Right cardiac atrium (tissue), 5 donors: ENCODE measurements at regions not wholly inside any gene's neighbourhood (a gene's known extent, or its start where the extent isn't known, plus 50 kb on each side); places are given as distances from the start of the nearest gene placed in this dataset.
A peak's percentile ranks its signal among the peaks of the same experiment; 100 is the strongest.

Experiments
- ATAC-seq, 2 donors: fragments of 200-7000 bp; cut with Tn5 transposase; one replicate each; pipeline versions ENCODE4 v1.8.0 to v1.9.1; 2020; ENCODE audit warnings: moderate library complexity in 2 of 2, mild to moderate bottlenecking in 1 of 2
- DNase-seq, 3 donors: peaks; one replicate each; pipeline ENCODE4 v3.0.0-alpha.2; 2020
- H3K27ac ChIP-seq: one replicate; pipeline ENCODE4 v1.5.1; 2013; ENCODE audit warnings: mild to moderate bottlenecking, low read length, control low read depth, moderate library complexity
- H3K27me3 ChIP-seq: one replicate; pipeline ENCODE4 v1.6.1; 2013; ENCODE audit not compliant: control insufficient read depth, insufficient read depth
- H3K4me1 ChIP-seq: one replicate; pipeline ENCODE4 v1.6.1; 2013; ENCODE audit warnings: low read length; ENCODE audit not compliant: control insufficient read depth, insufficient read depth
- H3K4me3 ChIP-seq: one replicate; pipeline ENCODE4 v1.5.1; 2013; ENCODE audit warnings: low read length, control low read depth
- H3K9me3 ChIP-seq: one replicate; pipeline ENCODE4 v1.6.1; 2013; ENCODE audit warnings: low read length; ENCODE audit not compliant: control insufficient read depth
- WGBS: extraction: QIAGEN DNeasy Blood & Tissue Kit; methylation state at CpG from one replicate; pipeline ENCODE4 v1.1.7; 2013; 5-methylcytosine and 5-hydroxymethylcytosine counted together
- intact Hi-C, 4 donors: fragments of 100-400 bp; cut with DNase I; formaldehyde crosslinking; loops; one replicate each; pipeline versions ENCODE4 v1.11.0 to v1.14.0; 2022 to 2023
- donor health status: healthy with polysubstance abuse.
- donor health status: DM: no; HTN: yes; CAD: no.
- donor health status: DM: no; HTN: no; CAD: no.
- donor health status: DM: no; HTN: yes; CAD: no; lungs with severe emphysema.
- donor health status: DM: yes; HTN: yes; CAD: no.

DNA sequence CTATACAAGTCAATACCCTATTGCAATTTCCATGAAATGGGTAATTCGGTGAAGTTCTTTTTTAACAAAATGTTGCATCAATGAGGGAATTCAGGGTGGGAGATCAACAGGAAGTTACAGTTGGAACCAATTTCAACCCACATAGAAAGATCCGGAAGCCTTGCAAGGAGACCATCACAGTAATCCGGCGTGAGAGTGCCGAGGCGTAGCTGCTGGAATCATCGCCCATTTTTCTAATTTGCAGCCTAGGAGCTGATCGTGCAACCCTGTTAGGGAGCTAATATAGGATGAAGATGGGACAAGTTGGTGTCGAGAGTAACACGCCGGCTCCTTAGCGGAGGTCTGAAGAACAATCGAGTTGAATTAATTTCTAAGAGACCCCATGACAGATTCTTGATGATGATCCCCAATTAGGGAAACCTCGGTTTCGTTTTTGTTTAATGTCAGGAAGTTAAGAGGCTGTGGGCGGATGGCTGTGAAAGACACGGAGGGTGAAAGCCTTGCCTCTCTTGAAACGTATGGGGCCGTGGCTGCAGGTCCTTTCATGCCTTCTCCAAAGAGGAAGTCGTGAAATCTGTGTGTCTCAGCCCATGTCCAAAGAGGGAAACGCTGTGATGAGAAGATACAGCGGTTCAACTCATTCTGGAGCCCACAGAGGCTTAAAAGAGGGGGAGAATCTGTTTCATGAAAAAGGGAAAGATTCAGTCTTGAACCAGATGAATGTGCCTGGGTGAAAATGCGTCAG, 51.2 kb upstream of the CARD11 start:
- DNase-seq = peak in 2 of 3 donors; percentile 57 to 58

GRCh38 chr7:3097734-3098133, 54.1 kb upstream of the CARD11 start:
- DNase-seq = no peak
- H3K9me3 ChIP-seq = no peaks in the 10 kb centered on the region
- WGBS = 87% methylated on average over 1 of the region's 1 CpG
- H3K4me3 ChIP-seq = no peak overlapping the region
- intact Hi-C loops = no loop called here
- H3K4me1 ChIP-seq = no peaks in the 10 kb centered on the region
- H3K27me3 ChIP-seq = no peaks in the 10 kb centered on the region
- H3K27ac ChIP-seq = no peak overlapping the region
- no peak for ATAC-seq

More for the DNA sequence above, 51.2 kb upstream of the CARD11 start:
- no peaks in the 10 kb centered on the region for H3K27me3 ChIP-seq
- no peak overlapping the region for H3K4me3 ChIP-seq
- intact Hi-C loops = no loop called here
- peak in 1 of 2 donors; percentile 38 for ATAC-seq
- no peak overlapping the region for H3K27ac ChIP-seq
- WGBS = 74% methylated on average over 23 of the region's 23 CpGs
- H3K9me3 ChIP-seq = no peaks in the 10 kb centered on the region
- H3K4me1 ChIP-seq = no peaks in the 10 kb centered on the region

DNA sequence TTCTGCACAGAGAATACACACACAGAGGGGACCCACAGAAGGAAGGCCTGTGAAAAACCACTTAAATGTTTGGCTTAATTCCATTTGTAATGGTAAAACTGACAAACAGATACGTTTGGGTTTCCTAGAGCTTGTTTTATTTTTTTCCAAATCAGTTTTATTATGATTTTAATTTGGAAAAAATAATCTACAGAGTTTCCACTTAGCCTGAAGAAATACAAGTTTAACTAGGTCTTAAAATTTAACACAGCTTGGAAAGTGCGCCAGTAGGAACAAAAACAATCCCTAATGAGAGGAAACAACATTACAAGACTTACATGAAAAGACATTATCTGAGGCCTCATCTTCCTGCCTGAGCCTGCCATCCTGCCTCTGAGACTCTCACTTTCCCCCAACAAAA, 58.5 kb upstream of the CARD11 start:
- ATAC-seq = no peak
- intact Hi-C loops = no loop called here

GRCh38 chr7:3103614-3104398, 60.1 kb upstream of the CARD11 start:
- Histone ChIP-seq H3K9me3 (no peaks in the 10 kb centered on the region), H3K4me3 (no peak overlapping the region), H3K27ac (no peak overlapping the region), H3K27me3 (no peaks in the 10 kb centered on the region), H3K4me1 (no peaks in the 10 kb centered on the region)
- 89% methylated on average over 12 of the region's 12 CpGs for WGBS
- peak; percentile 29 to 54 for ATAC-seq
- intact Hi-C loops = no loop called here
- DNase-seq = no peak

More for the DNA sequence above, 58.5 kb upstream of the CARD11 start:
- DNase-seq = no peak
- Histone ChIP-seq H3K9me3 (no peaks in the 10 kb centered on the region), H3K27me3 (no peaks in the 10 kb centered on the region), H3K4me1 (no peaks in the 10 kb centered on the region), H3K4me3 (no peak overlapping the region), H3K27ac (no peak overlapping the region)
- WGBS = 57% methylated on average over 2 of the region's 2 CpGs

- H3K27ac ChIP-seq = no peak overlapping the region
- DNase-seq (no peak), ATAC-seq (no peak)
- H3K4me3 ChIP-seq = no peak overlapping the region
- H3K27me3 ChIP-seq = no peaks in the 10 kb centered on the region
- no peaks in the 10 kb centered on the region for H3K4me1 ChIP-seq
- H3K9me3 ChIP-seq = no peaks in the 10 kb centered on the region
- intact Hi-C loops = no loop called here
Measured at GRCh38 chr7:3105856-3106255, 62.2 kb upstream of the CARD11 start.

- H3K27me3 ChIP-seq = no peaks in the 10 kb centered on the region
- DNase-seq (no peak), ATAC-seq (no peak)
- H3K4me1 ChIP-seq = no peaks in the 10 kb centered on the region
- no peak overlapping the region for H3K4me3 ChIP-seq
- intact Hi-C loops = no loop called here
- no peak overlapping the region for H3K27ac ChIP-seq
- H3K9me3 ChIP-seq = no peaks in the 10 kb centered on the region
- 64% methylated on average over 2 of the region's 2 CpGs for WGBS
Measured at GRCh38 chr7:3106361-3106826, 62.7 kb upstream of the CARD11 start.

DNA sequence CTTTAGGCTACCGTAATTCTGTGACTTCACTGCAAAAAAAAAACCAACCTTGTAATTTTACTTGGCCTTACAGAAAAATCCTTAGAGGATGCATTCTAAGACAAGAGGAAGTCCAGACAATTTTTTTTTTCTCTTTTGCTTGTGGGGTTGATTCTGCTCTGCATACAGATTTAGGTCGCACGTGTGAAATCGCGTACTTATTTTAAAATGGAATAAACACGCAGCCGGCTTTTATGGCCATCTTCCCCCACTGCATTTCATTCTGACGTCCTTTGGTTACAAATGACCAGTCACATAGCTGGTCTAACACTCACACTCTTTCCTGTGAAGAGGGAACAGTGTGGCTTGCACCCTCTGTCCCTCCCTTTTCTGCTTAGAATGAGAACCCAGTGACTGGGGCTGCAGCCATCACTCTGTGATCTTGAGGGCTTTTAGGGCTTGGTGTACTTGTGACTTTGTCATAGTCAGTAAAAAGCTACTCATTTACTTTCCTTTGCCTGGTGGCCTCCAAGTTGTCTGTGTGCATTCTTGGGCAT, 63.6 kb upstream of the CARD11 start:
- no peak for ATAC-seq
- Histone ChIP-seq H3K9me3 (no peaks in the 10 kb centered on the region), H3K27ac (no peak overlapping the region), H3K4me3 (no peak overlapping the region), H3K4me1 (no peaks in the 10 kb centered on the region), H3K27me3 (no peaks in the 10 kb centered on the region)
- intact Hi-C loops = no loop called here
- WGBS = 80% methylated on average over 8 of the region's 8 CpGs
- DNase-seq = no peak

- H3K27me3 ChIP-seq = no peaks in the 10 kb centered on the region
- no peak for ATAC-seq
- no peaks in the 10 kb centered on the region for H3K4me1 ChIP-seq
- no peak for DNase-seq
- H3K9me3 ChIP-seq = no peaks in the 10 kb centered on the region
- intact Hi-C loops = no loop called here
- WGBS = 85% methylated on average over 8 of the region's 8 CpGs
- H3K27ac ChIP-seq = no peak overlapping the region
- H3K4me3 ChIP-seq = no peak overlapping the region
Measured at GRCh38 chr7:3107889-3108570, 64.4 kb upstream of the CARD11 start.

- WGBS = 67% methylated on average over 9 of the region's 9 CpGs
- DNase-seq (no peak), ATAC-seq (no peak)
- no peak overlapping the region for H3K4me3 ChIP-seq
- H3K27ac ChIP-seq = no peak overlapping the region
- intact Hi-C loops = no loop called here
- H3K27me3 ChIP-seq = no peaks in the 10 kb centered on the region
- H3K9me3 ChIP-seq = no peaks in the 10 kb centered on the region
- no peaks in the 10 kb centered on the region for H3K4me1 ChIP-seq
Measured at GRCh38 chr7:3109311-3109915, 65.7 kb upstream of the CARD11 start.

- ATAC-seq = no peak
- intact Hi-C loops = no loop called here
- DNase-seq = no peak
- Histone ChIP-seq H3K27ac (no peak overlapping the region), H3K27me3 (no peaks in the 10 kb centered on the region), H3K4me3 (no peak overlapping the region), H3K4me1 (no peaks in the 10 kb centered on the region), H3K9me3 (no peaks in the 10 kb centered on the region)
- WGBS = 59% methylated on average over 5 of the region's 5 CpGs
Measured at GRCh38 chr7:3112479-3113134, 68.9 kb upstream of the CARD11 start.
